ENCODE measurements at regions not wholly inside any gene's neighbourhood (a gene's known extent, or its start where the extent isn't known, plus 50 kb on each side); places are given as distances from the start of the nearest gene placed in this dataset.
"Not testable (repeated sequence)": the region's sequence is repeated elsewhere in the genome, so short reads cannot be mapped to it uniquely, and the experiment has no call there.

GRCh38 chr4:120005527-120005926, 61.1 kb downstream of the MAD2L1 start:
- DNase-seq (ENCODE audit: low spot score): no peak

- DNase-seq (ENCODE audit: low spot score): no peak
These were observed 61.6 kb downstream of the MAD2L1 start for GRCh38 chr4:120005076-120005475.

DNA sequence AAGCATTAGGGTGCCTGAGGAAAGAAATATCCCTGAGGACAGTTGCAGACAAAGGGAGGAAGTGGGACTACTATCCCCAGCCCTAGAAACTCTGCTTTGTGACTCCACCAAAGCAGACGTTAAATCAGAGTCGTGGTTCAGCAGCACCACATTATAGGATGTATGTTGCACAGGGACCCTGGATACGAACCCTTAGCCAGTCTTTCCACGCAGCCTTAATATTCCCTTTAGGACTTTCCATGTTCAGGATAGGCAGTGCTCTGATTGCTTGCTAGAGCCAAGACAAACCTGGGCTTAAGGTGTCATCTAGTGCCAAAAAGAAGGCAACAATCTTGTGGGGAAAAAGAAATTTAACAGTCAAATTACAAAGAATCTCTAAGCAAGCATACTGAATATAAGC, 62.6 kb downstream of the MAD2L1 start:
- DNase-seq (ENCODE audit: low spot score): no peak

GRCh38 chr4:120003193-120003592, 63.5 kb downstream of the MAD2L1 start:
- no peak for DNase-seq (ENCODE audit: low spot score)

DNA sequence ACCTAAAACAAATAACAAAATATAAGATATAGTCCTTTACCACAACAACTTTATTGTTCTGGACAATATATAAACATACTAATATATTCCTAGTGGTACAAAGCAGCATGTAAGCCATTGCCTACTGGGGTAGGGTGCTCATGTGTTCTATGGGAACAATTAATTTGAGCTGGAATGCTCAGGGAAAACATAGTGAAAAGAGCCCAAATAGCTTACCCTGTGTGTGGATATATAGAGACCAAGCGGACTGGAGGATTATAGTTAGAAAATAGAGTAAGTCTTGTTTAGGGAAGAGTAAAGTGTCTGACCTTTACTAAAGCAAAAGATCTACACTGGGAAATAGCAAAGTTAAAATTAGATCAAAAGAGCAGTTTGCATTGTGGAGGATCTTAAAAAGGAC, 64.8 kb downstream of the MAD2L1 start:
- no peak for DNase-seq (ENCODE audit: low spot score)

- DNase-seq (ENCODE audit: low spot score): no peak
These were observed 65.9 kb downstream of the MAD2L1 start for GRCh38 chr4:120000591-120001296.

DNA sequence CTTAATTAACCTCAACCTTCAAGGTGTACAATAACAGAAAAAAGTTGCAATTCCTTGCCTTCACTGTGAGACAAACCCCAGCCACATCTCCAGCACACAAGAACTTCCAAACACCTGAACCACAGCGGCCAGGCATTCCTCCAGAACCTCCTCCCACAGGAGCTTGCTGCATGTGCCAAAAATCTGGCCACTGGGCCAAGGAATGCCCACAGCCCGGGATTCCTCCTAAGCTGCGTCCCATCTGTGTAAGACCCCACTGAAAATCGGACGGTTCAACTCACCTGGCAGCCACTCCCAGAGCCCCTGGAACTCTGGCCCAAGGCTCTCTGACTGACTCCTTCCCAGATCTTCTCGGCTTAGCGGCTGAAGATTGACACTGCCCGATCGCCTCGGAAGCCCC, 70.6 kb downstream of the MAD2L1 start:
- not testable (repeated sequence) for DNase-seq (ENCODE audit: low spot score)

- no peak for DNase-seq (ENCODE audit: low spot score)
These were observed 81.7 kb downstream of the MAD2L1 start for GRCh38 chr4:119984996-119985395.

DNA sequence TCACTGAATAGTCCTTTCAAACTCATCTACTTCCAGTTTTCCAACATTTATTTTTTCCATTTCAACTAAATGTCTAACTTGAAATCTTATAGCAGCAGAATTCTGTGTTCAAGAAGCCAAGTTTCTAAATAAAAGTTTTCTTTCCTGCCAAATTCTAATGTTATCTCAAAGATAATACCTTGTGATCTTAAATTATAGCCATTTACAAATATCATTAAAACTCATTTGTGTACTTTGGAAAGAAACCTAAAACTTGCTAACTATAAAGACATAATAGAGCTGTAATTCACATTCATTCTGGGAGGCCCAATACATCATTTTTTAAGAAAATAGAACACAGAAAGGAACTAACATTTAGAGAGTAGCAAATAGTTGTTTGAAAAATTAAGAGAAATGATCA, 83.9 kb downstream of the MAD2L1 start:
- DNase-seq (ENCODE audit: low spot score): no peak

GRCh38 chr4:119980456-119980855, 86.2 kb downstream of the MAD2L1 start:
- no peak for DNase-seq (ENCODE audit: low spot score)

- DNase-seq (ENCODE audit: low spot score): no peak
These were observed 89.3 kb downstream of the MAD2L1 start for GRCh38 chr4:119977076-119977940.

GRCh38 chr4:119971431-119972084, 95.1 kb downstream of the MAD2L1 start:
- no peak for DNase-seq (ENCODE audit: low spot score)

DNA sequence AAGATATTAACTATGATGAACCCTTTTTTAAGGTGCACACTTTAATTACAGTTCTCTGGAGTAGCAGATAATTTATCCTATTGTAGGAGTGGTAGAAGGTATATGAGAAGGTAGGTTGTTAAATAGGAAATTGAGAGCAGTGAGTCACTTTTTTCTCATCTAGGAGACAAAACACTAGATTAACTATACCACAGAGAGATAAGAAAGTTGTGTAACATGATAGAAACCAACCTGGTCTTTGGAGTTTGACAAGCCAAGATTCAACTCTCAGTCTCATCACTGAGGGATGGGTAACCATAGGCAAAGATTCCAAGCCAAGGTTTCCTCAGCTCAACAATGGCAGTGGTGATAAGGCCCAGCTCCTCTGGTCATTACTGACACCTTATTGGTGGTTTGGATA, 104.0 kb downstream of the MAD2L1 start:
- DNase-seq (ENCODE audit: low spot score): no peak

DNA sequence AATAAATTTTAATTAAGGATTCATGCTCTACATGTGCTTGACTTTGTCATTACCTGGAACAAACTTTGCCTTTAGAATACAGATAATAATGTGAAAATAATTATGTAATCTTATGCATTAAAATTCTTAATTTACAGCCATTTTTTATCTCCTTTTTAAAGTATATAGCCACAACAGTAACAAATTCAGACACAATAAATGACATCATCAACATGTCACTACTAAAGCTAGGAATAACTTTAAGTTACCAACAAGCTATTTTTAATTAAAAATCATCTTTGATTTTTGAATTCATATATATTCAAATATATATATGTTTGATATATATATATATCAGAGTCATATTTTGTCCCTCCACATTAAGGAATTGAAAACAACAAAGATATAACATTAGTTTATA, 107.7 kb downstream of the MAD2L1 start:
- no peak for DNase-seq (ENCODE audit: low spot score)

- no peak for DNase-seq (ENCODE audit: low spot score)
These were observed 111.4 kb downstream of the MAD2L1 start for GRCh38 chr4:119955256-119955655.

- DNase-seq (ENCODE audit: low spot score): not testable (repeated sequence)
These were observed 112.2 kb downstream of the MAD2L1 start for GRCh38 chr4:119954487-119954886.

DNA sequence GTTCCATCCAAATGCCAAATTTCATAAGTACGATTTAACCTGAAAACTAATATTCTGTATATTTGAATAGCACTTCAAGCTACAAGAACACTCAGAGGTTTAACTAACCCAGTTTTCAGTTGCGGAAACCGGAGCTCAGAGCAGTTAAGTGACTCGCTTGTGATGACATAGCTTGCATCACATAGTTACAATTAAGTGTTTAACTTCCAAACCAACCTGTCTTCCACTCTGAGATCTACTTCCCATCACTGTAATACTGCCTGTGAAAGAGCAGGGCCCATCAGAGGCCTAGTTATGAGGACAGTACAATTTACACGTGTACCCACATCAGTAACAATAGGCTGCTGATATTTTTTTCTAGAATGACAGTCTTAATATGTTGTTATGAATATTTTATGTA, 120.3 kb downstream of the MAD2L1 start:
- no peak for DNase-seq (ENCODE audit: low spot score)

DNA sequence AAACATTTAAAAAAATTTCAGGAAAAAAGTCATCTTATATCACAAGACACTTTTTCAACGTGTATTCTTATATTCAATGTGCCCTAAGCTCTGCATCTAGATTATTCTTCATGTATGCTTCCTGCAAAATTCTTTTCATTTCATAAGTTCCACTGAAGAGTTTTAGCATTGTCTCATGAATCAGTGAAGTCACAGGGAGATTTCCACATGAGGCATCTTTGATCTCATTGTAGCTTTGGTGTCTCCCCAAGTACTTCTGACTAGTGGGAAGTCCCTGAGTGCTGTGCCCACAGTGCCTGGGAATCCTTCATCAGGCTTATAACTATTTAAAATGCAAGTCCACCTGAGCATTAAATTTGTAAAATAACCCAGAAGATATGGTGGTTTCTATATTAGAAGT, 123.8 kb downstream of the MAD2L1 start:
- no peak for DNase-seq (ENCODE audit: low spot score)

GRCh38 chr4:119940557-119940956, 126.1 kb downstream of the MAD2L1 start:
- no peak for DNase-seq (ENCODE audit: low spot score)

DNA sequence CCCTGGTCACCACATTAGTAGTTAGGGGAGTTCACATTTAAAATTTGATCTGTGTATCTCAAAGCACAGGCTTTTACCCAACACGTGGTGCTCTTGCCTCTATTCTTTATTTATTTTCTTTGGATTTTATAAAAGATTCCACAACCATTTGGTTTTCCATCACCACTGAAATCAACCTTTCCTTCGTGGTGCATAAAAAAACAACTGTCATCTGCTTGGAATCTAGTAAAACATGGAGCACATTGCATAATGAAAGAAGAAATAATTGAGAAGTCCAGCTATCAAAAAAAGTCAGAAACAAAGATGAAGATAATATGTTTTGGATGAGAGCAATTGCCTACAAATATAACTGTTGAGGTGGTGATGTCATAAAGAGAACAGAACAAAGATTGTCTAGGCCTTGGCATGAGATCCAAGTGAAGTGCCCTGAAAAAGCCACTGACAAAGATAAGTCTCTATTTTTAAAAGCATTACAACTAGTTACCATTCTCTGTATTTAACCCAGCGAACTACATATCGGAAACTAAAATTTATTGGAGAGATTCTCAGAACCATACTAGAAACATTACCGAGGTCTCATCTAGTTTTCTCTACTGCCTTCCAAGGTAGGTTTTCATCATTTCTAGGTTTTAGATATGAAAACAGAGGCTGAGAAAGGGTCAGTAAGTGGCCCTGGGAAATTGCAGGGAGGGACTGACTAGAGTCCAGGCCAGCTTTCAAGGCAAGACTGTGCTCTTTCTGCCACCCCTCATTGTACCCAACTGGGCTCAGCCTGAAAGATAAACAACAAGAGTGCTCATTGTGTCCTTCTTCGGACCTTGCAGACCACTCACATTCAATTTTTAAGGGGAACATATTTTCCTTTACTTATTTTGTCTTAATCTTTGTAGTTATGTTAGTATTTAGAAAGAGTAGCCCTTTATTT, 127.3 kb downstream of the MAD2L1 start:
- DNase-seq (ENCODE audit: low spot score): peak; percentile 3

DNA sequence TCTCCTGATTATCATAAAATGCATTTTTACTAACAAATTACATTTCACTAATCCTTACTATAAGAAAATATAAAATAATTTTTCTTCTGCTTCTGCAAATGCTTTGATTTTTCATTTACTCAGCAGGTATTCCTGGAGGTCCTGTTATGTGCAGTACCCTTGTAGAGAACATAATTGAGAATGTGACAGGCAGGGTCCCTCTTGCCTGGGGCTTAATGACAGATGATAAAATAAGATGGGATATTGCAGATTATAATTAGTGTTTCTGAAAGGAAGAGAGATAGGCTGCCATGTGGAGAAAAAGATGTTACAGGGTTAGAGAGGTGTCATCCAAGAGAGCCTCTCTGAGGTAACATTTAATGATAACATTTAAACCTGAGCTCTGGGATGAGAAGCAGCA, 128.9 kb downstream of the MAD2L1 start:
- DNase-seq (ENCODE audit: low spot score): no peak

- DNase-seq (ENCODE audit: low spot score): no peak
These were observed 133.0 kb downstream of the MAD2L1 start for GRCh38 chr4:119933606-119934005.

Measured in globus pallidus (tissue), 1 donor.